Stimulated activated CD4-positive, alpha-beta T cell treated with anti-CD3 and anti-CD28 coated beads, Interleukin-4, amount 100 ng/mL, for 48 hours (primary cell): ENCODE measurements at regions not wholly inside any gene's neighbourhood (a gene's known extent, or its start where the extent isn't known, plus 50 kb on each side); places are given as distances from the start of the nearest gene placed in this dataset.
"Not testable (repeated sequence)": the region's sequence is repeated elsewhere in the genome, so short reads cannot be mapped to it uniquely, and the experiment has no call there.

Experiments used
- DNase-seq, 2 donors: peaks; one replicate each; pipeline ENCODE4 v3.0.0-alpha.2; 2020; ENCODE audit warnings: low read depth in 2 of 2

DNA sequence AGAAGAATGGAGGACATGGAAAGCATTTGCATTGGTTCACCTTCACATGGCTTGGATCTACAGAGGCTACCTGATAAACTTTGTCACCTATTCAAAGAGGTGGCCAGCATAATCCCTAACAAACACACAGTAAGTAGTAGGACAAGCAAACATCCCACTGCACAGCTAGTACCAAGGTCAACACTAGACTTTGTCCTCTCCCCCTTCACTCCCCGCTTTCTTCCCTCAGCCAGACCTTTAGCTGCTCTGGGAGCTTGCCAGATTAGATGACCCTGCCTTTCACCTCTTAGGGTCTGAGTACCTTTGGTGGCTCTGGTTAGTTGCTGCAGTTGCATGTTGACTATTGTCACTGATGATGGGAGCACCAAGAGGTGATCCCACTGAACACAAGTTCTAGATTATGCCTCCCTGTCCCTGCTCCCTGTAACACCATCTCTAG lies 211.3 kb downstream of the CCDC74A start:
- DNase-seq, result not testable (repeated sequence)

DNA sequence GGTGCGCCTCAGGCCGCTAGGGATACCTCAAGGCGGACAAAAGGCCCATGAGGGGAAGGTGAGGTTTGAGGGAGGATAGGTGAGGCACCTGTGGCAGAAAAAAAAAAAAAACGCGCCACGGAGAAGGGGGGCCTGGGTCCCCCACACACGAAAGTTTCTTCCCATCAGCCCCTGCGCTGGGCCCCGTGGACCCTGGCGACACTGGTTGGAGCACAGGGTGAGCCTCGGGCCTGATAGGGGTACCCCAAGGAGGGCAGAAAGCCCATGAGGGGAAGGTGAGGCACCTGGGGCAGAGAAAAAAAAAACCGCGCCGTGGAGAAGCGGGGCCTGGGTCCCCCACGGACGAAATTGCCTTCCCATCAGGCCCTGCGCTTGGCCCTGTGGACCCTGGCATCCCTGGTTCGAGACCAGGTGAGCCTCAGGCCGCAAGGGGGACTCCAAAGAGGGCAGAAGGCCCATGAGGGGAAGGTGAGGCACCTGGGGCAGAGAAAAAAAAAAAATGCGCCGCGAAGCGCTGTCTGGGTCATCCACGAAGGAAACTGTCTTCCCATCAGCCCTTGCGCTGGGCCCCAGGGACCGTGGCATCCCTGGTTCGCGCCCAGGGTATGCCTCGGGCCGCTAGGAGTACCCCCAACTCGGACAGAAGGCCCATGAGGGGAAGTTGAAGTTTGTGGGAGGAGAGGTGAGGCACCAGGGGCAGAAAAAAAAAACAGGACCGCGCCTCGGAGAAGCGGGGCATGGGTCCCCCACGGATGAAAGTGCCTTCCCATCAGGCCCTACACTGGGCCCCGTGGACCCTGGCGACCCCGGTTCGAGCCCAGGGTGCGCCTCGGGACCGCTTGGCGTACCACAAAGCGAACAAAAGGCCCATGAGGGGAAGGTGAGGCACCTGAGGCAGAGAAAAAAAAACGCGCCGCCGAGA lies 226.2 kb downstream of the CCDC74A start:
- no peak for DNase-seq

DNA sequence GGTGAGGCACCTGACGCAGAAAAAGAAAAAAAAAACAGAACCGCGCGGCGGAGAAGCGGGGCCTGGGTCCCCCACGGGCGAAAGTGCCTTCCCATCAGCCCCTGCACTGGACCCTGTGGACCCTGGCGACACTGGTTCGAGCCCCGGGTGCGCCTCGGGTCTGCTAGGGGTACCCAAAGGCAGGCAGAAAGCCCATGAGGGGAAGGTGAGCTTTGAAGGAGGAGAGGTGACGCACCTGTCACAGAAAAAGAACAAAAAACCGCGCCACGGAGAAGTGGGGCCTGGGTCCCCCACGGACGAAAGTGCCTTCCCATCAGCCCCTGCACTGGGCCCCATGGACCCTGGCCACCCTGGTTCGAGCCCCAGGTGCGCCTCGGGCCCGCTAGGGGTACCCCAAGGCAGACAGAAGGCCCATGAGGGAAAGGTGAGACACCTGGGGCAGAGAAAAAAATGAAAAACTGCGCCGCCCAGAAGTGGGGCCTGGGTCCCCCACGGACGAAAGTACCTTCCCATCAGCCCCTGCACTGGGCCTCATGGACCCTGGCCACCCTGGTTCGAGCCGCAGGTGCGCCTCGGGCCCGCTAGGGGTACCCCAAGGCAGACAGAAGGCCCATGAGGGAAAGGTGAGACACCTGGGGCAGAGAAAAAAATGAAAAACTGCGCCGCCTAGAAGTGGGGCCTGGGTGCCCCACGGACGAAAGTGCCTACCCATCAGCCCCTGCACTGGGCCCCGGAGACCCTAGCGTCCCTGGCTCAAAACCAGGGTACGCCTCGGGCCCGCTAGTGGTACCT lies 227.4 kb downstream of the CCDC74A start:
- DNase-seq, result no peak

DNA sequence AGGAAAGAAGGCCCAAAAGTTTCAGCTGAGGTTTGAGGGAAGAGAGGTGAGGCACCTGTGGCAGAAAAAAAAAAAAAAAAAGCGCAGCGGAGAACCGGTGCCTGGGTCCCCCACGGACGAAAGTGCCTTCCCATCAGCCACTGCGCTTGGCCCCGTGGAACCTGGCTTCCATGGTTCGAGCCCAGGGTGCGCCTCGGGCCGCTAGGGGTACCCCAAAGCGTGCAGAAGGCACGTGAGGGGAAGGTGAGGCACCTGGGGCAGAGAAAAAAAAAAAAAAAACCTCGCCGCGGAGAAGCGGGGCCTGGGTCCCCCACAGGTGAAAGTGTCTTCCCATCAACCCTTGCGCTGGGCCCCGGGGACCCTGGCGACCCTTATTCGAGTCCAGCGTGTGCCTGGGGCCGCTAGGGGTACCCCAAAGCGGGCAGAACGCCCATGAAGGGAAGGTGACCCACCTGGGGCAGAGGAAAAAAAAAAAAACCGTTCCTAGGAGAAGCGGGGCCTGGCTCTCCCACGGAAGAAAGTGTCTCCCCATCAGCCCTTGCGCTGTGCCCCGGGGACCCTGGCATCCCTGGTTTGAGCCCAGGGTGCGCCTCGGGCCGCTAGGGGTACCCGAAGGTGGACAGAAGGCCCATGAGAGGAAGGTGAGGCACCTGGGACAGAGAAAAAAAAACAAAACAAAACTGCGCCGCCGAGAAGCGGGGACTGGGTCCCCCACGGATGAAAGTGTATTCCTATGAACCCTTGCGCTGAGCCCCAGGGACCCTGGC lies 228.6 kb downstream of the CCDC74A start:
- no peak for DNase-seq

DNA sequence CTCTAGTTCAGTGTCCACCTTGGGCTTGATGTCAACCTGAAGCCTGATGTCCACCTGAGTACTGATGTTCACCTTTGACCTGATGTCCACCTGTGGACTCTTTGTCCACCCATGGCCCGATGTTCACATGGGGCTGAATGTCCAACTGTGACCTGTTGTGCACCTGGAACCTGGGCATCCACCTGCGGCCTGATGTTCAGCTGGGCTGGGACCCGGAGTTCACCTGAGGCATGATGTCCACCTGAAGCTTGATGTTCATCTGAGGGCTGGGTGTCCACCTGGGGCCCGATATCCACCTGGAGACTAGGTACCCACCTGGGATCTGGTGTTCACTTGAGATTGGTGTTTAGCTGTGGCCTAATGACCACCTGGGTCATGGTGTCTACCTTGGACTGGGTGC lies 231.3 kb downstream of the CCDC74A start:
- DNase-seq, result not testable (repeated sequence)

DNA sequence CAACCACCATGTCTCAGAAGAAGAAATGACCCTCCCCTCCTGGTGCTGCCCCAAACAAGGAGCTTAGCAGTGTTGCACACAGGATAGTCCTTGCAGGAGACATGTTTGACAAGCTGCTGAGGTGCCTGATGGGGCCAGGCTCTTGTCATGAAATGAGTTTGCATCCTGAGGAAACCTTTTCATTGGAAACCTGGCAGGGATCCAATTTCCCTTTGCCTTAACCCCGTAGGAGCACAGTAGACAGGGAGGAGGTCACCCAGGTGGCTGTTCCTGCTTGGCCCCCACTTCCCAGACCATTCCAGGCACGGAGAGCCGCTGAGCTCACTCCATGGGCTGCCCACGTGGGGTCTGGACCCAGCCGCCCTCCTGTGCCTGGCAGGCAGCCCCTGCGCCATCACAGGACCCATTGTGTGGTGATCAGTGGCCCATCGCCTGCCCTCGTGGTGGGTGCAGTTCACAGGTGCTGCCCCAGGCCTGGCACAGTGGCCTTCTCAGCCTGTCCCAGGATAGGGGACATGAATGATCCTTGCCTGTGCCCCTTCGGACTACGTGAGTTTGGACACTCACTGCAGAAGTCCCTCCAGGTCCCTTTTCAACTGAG lies 247.4 kb downstream of the CCDC74A start:
- DNase-seq, result not testable (repeated sequence)

DNA sequence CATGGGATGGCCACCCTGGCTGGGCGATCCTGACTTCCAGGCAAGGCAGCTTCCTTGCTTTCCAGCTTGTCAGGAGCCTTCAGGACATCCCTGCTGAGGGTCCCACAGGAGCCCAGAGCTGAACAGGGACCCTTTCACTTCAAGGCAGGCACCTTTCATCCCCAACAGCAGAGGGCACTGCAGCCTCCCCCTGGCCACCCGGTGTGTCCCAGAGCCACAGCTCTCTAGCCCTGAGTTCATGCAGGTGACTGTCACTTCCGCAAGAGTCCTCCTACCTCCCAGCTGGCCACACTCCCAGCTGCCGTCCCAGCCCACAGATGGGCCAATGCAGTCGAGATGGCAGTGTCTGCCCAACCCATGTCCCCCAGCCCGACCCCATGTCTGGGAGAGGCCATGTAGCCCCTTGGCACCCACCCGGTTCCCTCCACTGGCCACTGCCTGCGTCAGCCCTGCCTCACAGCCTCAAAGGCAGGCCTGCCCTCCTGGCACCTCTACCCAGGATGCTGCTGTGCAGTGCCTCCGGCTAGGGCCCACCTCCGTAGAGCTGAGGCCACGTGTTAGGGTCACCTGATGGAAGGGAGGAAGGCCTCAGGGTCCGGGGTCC lies 248.3 kb downstream of the CCDC74A start:
- DNase-seq, result not testable (repeated sequence)

DNA sequence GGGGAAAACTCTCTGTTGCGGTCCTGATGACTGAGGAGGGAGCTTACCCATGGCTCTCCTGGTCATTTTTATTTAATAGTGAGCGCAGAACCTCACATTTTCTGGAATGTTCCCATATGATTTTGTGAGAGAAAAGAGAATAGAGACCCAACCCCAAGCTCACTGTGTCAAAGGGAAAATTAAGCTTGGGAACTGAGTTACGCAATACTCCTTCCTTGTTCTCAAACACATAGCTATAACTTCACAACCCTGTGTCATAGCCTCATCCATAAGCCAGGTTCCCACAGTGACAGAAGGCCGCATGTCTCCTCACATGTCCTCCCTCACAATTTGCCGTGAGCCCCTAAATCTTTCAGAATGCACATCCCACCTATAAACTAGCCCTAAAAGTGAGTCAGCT lies 252.8 kb downstream of the CCDC74A start:
- DNase-seq, result not testable (repeated sequence)

DNA sequence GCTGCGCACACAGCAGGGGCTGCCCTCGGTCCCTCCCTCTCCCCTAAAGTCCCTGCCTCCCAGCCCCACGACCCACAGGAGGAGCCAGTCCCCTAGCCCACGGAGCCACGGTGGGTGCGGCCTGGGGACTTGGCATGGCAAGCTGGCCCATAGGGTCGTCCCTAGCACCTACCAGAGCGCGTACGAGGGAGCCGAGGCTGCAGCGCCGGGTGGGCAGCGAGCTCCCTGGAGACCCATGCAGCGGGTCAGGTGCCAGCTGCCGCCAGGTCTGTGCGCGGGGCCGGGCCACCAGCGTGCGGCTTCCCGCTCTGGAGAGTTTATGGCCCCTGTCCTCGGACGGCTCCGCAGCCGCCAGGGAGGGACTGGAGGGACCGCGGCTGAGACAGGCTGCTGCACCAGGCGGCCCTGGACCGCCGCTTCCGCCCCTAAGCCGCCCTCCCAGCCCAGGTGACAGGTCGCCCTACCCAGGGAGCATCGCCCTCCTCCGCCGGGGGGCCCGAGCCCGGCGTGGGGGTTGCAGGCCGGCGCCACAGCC lies 273.6 kb downstream of the CCDC74A start:
- no peak for DNase-seq

DNA sequence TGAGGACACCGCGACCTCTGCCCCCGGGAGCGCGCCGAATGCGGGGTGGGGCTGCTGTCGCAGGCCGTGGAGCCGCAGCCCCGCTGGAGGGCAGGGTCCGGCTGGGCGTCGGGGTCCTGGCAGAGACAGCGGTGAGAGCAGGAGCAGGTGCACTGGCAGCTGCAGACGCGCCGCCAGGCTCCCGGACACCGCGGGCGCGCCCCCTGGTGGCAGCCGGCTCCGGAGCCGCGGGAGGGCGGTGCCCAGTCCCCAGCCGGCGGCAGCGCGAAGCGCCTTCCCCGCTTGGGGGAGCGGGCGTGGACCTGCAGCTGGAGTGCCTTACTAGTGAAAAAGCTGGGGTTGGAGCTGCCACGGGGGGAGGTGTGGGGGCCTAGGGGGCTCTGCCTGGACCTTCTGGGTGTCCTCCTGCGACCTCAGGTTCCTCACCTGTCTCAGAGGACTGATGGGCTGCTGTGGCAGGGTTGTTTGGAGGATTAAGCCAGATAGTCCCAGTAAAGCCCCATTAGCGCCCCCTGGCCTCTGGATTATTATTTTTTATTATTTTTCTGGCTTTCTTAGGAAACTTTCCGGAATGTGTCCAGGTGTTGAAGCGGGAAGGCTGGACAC lies 274.2 kb downstream of the CCDC74A start:
- peak; percentile 73 to 75 for DNase-seq

DNA sequence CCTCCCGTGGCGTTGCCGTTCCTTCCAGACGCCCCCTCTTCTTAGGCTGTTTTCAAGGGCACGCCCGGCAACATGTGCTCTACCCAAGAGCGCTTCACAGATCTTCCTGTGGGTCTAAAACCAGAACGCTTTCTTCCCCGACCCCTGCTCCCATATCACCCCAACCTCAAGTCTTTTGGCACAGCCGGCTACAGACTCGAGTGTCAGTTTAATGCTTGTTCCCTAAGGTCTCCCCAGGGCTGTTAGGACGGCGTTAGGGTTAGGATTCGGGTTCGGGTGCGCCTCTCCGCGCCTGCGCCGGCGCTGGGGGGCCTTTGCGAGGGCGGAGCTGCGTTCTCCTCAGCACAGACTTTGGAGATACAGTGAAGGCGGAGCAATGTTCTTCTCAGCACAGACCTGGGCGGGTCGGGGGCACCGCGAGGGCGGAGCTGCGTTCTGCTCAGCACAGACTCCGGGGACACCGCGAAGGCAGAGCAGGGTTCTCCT lies 274.7 kb downstream of the CCDC74A start:
- DNase-seq, result peak; percentile 14 to 24

DNA sequence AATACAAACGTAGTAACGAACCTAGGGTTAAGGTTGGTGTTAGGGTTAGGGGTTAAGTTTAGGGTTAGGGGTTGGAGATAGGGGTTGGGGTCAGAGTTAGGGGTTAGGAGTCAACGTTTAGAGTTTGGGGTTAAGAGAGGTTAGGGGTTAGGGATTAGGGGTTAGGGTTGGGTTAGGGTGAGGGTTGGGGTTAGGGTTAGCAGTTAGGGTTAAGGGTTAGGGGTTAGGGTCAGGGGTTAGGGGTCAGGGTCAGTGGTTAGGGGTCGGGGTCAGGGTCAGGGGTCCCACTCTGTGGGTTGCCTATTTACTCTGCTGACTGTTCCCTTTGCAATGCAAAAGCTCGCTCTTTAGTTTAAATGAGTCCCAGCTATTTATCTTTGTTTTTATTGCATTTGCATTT lies 275.5 kb downstream of the CCDC74A start:
- DNase-seq, result not testable (repeated sequence)

DNA sequence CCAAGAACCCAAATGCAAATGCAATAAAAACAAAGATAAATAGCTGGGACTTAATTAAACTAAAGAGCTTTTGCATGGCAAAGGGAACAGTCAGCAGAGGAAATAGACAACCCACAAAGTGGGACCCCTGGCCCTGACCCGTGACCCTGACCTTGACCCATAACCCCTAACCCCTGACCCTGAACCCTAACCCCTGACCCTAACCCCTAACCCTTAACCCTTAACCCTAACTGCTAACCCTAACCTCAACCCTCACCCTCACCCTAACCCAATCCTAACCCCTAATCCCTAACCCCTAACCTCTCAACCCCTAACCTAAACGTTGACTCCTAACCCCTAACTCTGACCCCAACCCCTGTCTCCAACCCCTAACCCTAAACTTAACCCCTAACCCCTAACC lies 284.9 kb downstream of the CCDC74A start:
- DNase-seq, result not testable (repeated sequence)

DNA sequence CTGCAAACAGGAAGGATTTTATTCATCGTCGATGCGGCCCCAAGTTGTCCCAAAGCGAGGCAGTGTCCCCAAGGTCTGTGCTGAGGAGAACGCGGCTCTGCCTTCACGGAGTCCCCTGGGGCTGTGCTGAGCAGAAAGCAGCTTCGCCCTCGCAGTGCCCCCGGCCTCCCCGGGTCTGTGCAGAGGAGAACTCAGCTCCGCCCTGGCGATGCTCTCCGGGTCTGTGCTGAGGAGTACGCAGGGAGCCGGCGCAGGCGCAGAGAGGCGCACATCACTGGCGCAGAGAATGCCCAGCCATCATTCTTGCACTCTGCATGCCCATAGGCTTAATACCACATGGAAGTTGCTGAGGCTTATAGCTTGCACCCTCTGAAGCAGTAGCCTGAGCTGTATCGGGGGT lies 285.7 kb downstream of the CCDC74A start:
- not testable (repeated sequence) for DNase-seq

DNA sequence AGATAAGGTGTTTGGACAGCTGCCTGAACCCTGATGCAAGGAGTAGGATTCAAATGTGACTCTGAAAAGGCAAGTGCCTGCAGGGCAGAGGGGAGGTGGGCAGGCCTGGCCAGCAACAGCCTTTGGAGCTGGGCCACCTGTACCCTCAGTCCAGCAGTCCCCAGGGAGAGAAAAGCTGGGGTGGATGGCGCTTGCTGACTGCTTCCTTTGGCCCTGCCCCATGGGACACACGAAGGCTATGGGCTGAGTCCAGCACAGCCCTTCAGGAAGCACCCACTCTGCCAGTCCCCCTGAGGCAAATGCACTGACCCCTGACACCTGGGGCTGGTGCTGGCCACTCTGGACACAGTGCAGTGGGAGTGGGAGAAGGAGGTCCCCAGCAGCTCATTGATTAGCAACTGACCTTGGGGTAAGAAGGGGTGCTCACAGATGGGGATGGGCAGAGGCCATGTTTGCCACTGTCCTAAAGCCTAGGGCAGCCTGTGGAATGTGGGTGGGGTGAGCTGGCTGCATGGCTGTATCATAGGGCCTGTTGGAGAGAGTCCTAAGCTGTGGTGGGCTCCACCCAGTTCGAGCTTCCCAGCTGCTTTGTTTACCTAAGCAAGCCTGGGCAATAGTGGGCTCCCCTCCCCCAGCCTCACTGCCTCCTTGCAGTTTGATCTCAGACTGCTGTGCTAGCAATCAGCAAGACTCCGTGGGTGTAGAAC lies 290.7 kb downstream of the CCDC74A start:
- not testable (repeated sequence) for DNase-seq

DNA sequence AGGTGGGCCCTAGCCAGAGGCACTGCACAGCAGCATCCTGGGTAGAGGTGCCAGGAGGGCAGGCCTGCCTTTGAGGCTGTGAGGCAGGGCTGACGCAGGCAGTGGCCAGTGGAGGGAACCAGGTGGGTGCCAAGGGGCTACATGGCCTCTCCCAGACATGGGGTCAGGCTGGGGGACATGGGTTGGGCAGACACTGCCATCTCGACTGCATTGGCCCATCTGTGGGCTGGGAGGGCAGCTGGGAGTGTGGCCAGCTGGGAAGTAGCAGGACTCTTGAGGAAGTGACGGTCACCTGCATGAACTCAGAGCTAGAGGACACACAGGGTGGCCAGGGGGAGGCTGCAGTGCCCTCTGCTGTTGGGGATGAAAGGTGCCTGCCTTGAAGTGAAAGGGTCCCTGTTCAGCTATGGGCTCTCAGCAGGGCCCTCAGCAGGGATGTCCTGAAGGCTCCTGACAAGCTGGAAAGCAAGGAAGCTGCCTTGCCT lies 294.6 kb downstream of the CCDC74A start:
- DNase-seq, result not testable (repeated sequence)

DNA sequence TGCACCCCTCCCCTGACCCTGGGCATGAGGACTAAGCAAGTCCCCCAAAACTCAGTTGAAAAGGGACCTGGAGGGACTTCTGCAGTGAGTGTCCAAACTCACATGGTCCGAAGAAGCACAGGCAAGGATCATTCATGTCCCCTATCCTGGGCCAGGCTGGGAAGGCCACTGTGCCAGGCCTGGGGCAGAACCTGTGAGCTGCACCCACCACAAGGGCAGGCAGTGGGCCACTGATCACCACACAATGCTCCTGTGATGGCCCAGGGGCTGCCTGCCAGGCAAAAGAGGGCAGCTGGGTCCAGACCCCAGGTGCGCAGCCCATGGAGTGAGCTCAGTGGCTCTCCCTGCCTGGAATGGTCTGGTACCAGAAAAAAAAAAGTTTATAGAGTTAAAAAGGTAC lies 295.4 kb downstream of the CCDC74A start:
- DNase-seq, result not testable (repeated sequence)

DNA sequence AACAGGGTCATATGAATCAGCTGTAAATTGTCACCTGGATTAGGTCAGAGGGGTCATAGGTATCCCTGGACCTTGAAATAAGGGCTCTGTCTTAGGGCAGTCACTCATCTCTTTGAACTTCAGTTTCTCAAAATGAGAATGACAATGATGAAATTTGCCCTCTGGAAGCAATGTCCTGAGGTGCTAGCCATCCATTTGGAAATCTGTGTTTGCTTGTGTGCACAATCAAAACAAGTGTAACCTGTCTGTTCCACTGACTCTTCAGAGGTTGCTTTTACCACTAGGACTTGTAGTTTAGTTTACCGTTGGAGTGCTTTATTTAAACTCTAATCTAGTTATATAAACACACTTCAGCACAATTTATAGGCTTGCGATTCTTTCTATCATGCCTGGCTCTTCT lies 297.3 kb downstream of the CCDC74A start:
- not testable (repeated sequence) for DNase-seq

DNA sequence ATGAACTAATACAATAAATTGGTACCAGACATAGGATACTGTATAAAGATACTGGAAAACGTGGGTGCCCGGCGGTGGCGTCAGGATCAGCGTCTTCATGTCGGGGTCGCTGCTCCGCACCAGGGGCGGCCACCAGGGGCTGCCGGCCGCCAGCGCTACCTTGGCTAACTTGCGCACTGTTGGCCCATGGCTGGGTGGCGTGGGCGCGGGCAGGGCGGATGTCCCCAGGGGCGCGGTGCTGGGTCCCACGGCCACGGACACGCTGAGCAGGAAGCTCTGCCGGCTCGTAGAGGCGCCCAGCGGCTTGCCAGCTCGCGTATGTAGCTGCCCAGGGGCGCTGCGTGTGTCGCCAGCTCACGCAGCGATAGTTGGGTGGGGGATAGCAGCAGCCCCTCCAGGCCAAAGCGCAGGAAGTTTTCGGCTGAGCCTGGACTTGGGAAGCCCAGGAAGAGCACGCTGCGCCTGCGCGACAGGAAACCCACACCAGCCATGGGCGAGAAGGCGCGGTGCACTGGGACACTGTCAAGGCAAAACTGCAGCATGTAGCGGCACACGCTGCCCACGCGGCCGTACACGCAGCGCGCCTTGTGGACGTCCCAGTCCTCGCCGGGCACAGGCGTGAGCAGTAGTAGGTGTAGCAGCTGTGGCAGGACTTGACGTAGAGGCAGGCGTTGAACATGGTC lies 299.9 kb downstream of the CCDC74A start:
- no peak for DNase-seq
